HG03571 (cell line): ENCODE measurements at regions not wholly inside any gene's neighbourhood (a gene's known extent, or its start where the extent isn't known, plus 50 kb on each side); places are given as distances from the start of the nearest gene placed in this dataset.

ENCODE experiments used
- ATAC-seq: cut with Tn5 transposase; IDR thresholded peaks from one replicate; pipeline ENCODE4 v1.9.1; 2021; ENCODE audit not compliant: unreplicated experiment

GRCh38 chr14:98446508-98446907, 825.5 kb downstream of the BCL11B start:
- no peak for ATAC-seq

- ATAC-seq: no peak
These were observed 815.8 kb downstream of the BCL11B start for GRCh38 chr14:98456231-98456630.

GRCh38 chr14:98458702-98459101, 813.3 kb downstream of the BCL11B start:
- ATAC-seq: no peak

- ATAC-seq: no peak
These were observed 809.1 kb downstream of the BCL11B start for GRCh38 chr14:98462908-98463307.

GRCh38 chr14:98466807-98467206, 805.2 kb downstream of the BCL11B start:
- ATAC-seq: no peak

GRCh38 chr14:98470663-98471062, 801.3 kb downstream of the BCL11B start:
- ATAC-seq: no peak

GRCh38 chr14:98474900-98475299, 797.1 kb downstream of the BCL11B start:
- no peak for ATAC-seq

- ATAC-seq: no peak
These were observed 794.1 kb downstream of the BCL11B start for GRCh38 chr14:98477935-98478334.

GRCh38 chr14:98489115-98489514, 782.9 kb downstream of the BCL11B start:
- ATAC-seq: no peak

- no peak for ATAC-seq
These were observed 777.4 kb downstream of the BCL11B start for GRCh38 chr14:98494582-98494981.

- no peak for ATAC-seq
These were observed 773.7 kb downstream of the BCL11B start for GRCh38 chr14:98498019-98498885.

GRCh38 chr14:98501335-98501734, 770.7 kb downstream of the BCL11B start:
- no peak for ATAC-seq

- no peak for ATAC-seq
These were observed 770.2 kb downstream of the BCL11B start for GRCh38 chr14:98501836-98502235.

- no peak for ATAC-seq
These were observed 768.7 kb downstream of the BCL11B start for GRCh38 chr14:98503086-98503815.

- ATAC-seq: no peak
These were observed 764.7 kb downstream of the BCL11B start for GRCh38 chr14:98507264-98507663.

- no peak for ATAC-seq
These were observed 761.6 kb downstream of the BCL11B start for GRCh38 chr14:98510392-98510791.

GRCh38 chr14:98512501-98513251, 759.3 kb downstream of the BCL11B start:
- ATAC-seq: no peak

GRCh38 chr14:98513558-98513957, 758.4 kb downstream of the BCL11B start:
- ATAC-seq: no peak

- no peak for ATAC-seq
These were observed 758.0 kb downstream of the BCL11B start for GRCh38 chr14:98514016-98514415.

GRCh38 chr14:98536256-98536655, 735.7 kb downstream of the BCL11B start:
- no peak for ATAC-seq

- ATAC-seq: no peak
These were observed 729.7 kb downstream of the BCL11B start for GRCh38 chr14:98542316-98542715.

- no peak for ATAC-seq
These were observed 728.9 kb downstream of the BCL11B start for GRCh38 chr14:98543074-98543473.
